Calu3 (cell line): ENCODE measurements at regions not wholly inside any gene's neighbourhood (a gene's known extent, or its start where the extent isn't known, plus 50 kb on each side); places are given as distances from the start of the nearest gene placed in this dataset.

Source experiments
- BruUV-seq: library from RNA; stranded (reverse); fragments of 400-500 nt; replicated peaks from 2 replicates; lab custom pipeline; 2021; lab: Mats Ljungman, UMichigan
- CTCF ChIA-PET: fragments of 300-600 bp; sonication (Branson Sonifier 250); formaldehyde crosslinking; loops from one replicate; lab custom pipeline; 2022; ENCODE audit warnings: antibody characterized with exemption; lab: Charles Lee
- DNase-seq: peaks from one replicate; pipeline ENCODE4 v3.0.0; 2022
- H3K27ac Mint-ChIP-seq: one replicate; pipeline ENCODE4 v1.8.0; 2022; ENCODE audit warnings: mixed read lengths; ENCODE audit not compliant: unreplicated experiment
- H3K27me3 Mint-ChIP-seq: one replicate; pipeline ENCODE4 v1.8.0; 2022; ENCODE audit warnings: mixed read lengths; ENCODE audit not compliant: unreplicated experiment
- H3K36me3 Mint-ChIP-seq: one replicate; pipeline ENCODE4 v1.8.0; 2022; ENCODE audit warnings: mild to moderate bottlenecking, moderate library complexity, mixed read lengths; ENCODE audit not compliant: insufficient read depth, unreplicated experiment
- H3K4me1 Mint-ChIP-seq: one replicate; pipeline ENCODE4 v1.8.0; 2022; ENCODE audit warnings: mild to moderate bottlenecking, low read depth, mixed read lengths; ENCODE audit not compliant: unreplicated experiment
- H3K4me3 Mint-ChIP-seq: one replicate; pipeline ENCODE4 v1.8.0; 2022; ENCODE audit warnings: mild to moderate bottlenecking, low read depth, moderate library complexity, mixed read lengths; ENCODE audit not compliant: unreplicated experiment
- H3K9me3 Mint-ChIP-seq: one replicate; pipeline ENCODE4 v1.8.0; 2022; ENCODE audit warnings: low read depth, mixed read lengths; ENCODE audit not compliant: unreplicated experiment
- CTCF ChIP-seq: fragments of 200-600 bp; IDR thresholded peaks from one replicate; pipeline ENCODE4 v1.8.0; 2022; ENCODE audit warnings: antibody characterized with exemption; ENCODE audit not compliant: unreplicated experiment
- intact Hi-C: fragments of 100-400 bp; cut with micrococcal nuclease; formaldehyde crosslinking; loops from one replicate; pipeline ENCODE4 v1.10.0; 2022; ENCODE audit not compliant: unreplicated experiment

GRCh38 chr1:229105822-229106525 is 164.9 kb upstream of the RAB4A start:
- Mint-ChIP-seq H3K27ac (no peak overlapping the region), H3K36me3 (no peaks in the 10 kb centered on the region), H3K4me1 (peaks cover 8% of the 10 kb centered on the region), H3K9me3 (no peaks in the 10 kb centered on the region), H3K4me3 (no peak overlapping the region), H3K27me3 (no peaks in the 10 kb centered on the region)
- CTCF ChIA-PET, result interaction anchor here (0.7 kb wide), 1 partner anchor 268 kb away, joined by 3 read pairs; no protein-coding TSS in a partner anchor
- intact Hi-C loops, result no loop called here
- TF ChIP-seq CTCF, result no peak
- BruUV-seq, result no TSS peak
- no peak for DNase-seq

DNA sequence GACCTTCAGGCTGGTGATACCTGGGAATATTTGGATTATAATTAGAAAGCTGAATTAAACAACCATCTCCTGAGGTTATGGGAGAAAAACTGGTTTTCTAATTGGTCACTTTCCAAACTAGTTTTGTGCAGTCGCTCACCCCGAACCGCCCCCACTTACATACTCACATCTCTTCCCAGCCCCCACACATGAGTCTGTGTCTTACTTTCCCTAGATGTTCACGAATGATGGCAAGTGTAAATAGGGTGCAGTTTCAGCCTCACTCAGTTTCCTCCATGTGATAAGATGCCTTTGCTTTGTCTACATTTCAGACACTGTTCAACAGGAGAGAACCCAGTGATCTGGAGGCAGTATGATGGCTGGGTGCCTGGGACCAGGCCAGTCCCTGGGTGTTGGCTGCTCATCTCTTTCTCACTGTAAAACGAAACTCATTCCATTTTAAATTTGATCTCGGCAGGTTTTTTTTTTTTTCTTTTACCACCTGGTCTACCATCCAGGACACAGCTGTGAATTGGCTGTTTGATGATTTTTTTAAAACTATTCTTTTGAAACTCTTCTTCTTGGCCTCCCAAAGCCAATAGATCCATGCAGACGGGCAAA is 164.3 kb upstream of the RAB4A start:
- no peaks in the 10 kb centered on the region for H3K9me3 Mint-ChIP-seq
- intact Hi-C loops, result no loop called here
- no peak overlapping the region for H3K4me3 Mint-ChIP-seq
- no peaks in the 10 kb centered on the region for H3K36me3 Mint-ChIP-seq
- H3K27ac Mint-ChIP-seq, result no peak overlapping the region
- DNase-seq, result no peak
- no peaks in the 10 kb centered on the region for H3K27me3 Mint-ChIP-seq
- BruUV-seq, result no TSS peak
- TF ChIP-seq CTCF, result no peak
- CTCF ChIA-PET, result interaction anchor here (0.7 kb wide), 1 partner anchor 268 kb away, joined by 3 read pairs; no protein-coding TSS in a partner anchor
- peaks cover 9% of the 10 kb centered on the region for H3K4me1 Mint-ChIP-seq

GRCh38 chr1:229107304-229107815 is 163.6 kb upstream of the RAB4A start:
- no peak for TF ChIP-seq CTCF
- H3K36me3 Mint-ChIP-seq, result no peaks in the 10 kb centered on the region
- H3K27ac Mint-ChIP-seq, result no peak overlapping the region
- intact Hi-C loops, result no loop called here
- CTCF ChIA-PET, result interaction anchor here (1.7 kb wide), 1 partner anchor 13 kb away, joined by 5 read pairs; no protein-coding TSS in a partner anchor
- DNase-seq, result no peak
- H3K27me3 Mint-ChIP-seq, result no peaks in the 10 kb centered on the region
- BruUV-seq, result no TSS peak
- no peaks in the 10 kb centered on the region for H3K9me3 Mint-ChIP-seq
- H3K4me3 Mint-ChIP-seq, result no peak overlapping the region
- H3K4me1 Mint-ChIP-seq, result peaks cover 16% of the 10 kb centered on the region

DNA sequence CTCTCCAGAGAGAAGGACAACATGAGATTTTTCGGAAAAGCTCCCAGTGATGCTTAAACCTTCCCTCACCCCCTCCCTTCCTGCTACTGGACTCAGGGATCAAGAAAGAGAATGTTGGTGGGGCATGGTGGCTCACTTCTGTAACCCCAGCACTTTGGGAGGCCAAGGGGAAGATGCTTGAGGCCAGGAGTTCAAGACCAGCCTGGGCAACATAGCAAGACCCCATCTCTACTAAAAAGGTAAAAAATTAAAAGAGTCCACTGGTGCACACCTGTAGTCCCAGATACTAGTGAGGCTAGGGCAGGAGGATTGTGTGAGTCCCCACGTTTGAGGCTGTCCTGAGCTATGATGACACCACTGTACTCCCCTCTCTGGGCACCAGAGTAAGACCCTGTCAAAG is 162.9 kb upstream of the RAB4A start:
- Mint-ChIP-seq H3K36me3 (no peaks in the 10 kb centered on the region), H3K27me3 (no peaks in the 10 kb centered on the region), H3K9me3 (no peaks in the 10 kb centered on the region), H3K27ac (no peak overlapping the region), H3K4me1 (peaks cover 22% of the 10 kb centered on the region), H3K4me3 (no peak overlapping the region)
- intact Hi-C loops, result no loop called here
- no peak for TF ChIP-seq CTCF
- no TSS peak for BruUV-seq
- DNase-seq, result no peak
- CTCF ChIA-PET, result interaction anchor here (1.7 kb wide), 1 partner anchor 14 kb away, joined by 5 read pairs; no protein-coding TSS in a partner anchor
